ENCODE measurements at regions not wholly inside any gene's neighbourhood (a gene's known extent, or its start where the extent isn't known, plus 50 kb on each side); places are given as distances from the start of the nearest gene placed in this dataset.
"Not testable (repeated sequence)": the region's sequence is repeated elsewhere in the genome, so short reads cannot be mapped to it uniquely, and the experiment has no call there.

- Histone ChIP-seq H3K36me3 (ENCODE audit: control insufficient read depth, insufficient read depth, low read length) (no peaks in the 10 kb centered on the region), H3K27me3 (ENCODE audit: control insufficient read depth, insufficient read depth, low read length) (no peaks in the 10 kb centered on the region), H3K4me3 (ENCODE audit: low read depth, low read length) (no peak overlapping the region)
- no peak for TF ChIP-seq CTCF (IDR thresholded peaks at IDR 0.05; ENCODE audit: insufficient read depth, low read depth, low read length)
- DNase-seq (ENCODE audit: low read depth): no peak
- ChIA-PET POLR2A (no interaction called here), CTCF (no interaction called here)
These were observed 362.4 kb upstream of the HTR2C start for GRCh38 chrX:114221445-114221844.

GRCh38 chrX:114210879-114211278, 373.0 kb upstream of the HTR2C start:
- ChIA-PET CTCF (no interaction called here), POLR2A (no interaction called here)
- Histone ChIP-seq H3K36me3 (ENCODE audit: control insufficient read depth, insufficient read depth, low read length) (no peaks in the 10 kb centered on the region), H3K4me3 (ENCODE audit: low read depth, low read length) (no peak overlapping the region), H3K27me3 (ENCODE audit: control insufficient read depth, insufficient read depth, low read length) (no peaks in the 10 kb centered on the region)
- no peak for TF ChIP-seq CTCF (IDR thresholded peaks at IDR 0.05; ENCODE audit: insufficient read depth, low read depth, low read length)
- no peak for DNase-seq (ENCODE audit: low read depth)

GRCh38 chrX:114201622-114202021, 382.3 kb upstream of the HTR2C start:
- CTCF ChIA-PET: no interaction called here
- no peak for DNase-seq (ENCODE audit: low read depth)
- POLR2A ChIA-PET: no interaction called here
- H3K36me3 ChIP-seq (ENCODE audit: control insufficient read depth, insufficient read depth, low read length): no peaks in the 10 kb centered on the region
- no peak for TF ChIP-seq CTCF (IDR thresholded peaks at IDR 0.05; ENCODE audit: insufficient read depth, low read depth, low read length)
- no peak overlapping the region for H3K4me3 ChIP-seq (ENCODE audit: low read depth, low read length)
- H3K27me3 ChIP-seq (ENCODE audit: control insufficient read depth, insufficient read depth, low read length): no peaks in the 10 kb centered on the region

GRCh38 chrX:114181195-114181594, 402.7 kb upstream of the HTR2C start:
- Histone ChIP-seq H3K4me3 (ENCODE audit: low read depth, low read length) (no peak overlapping the region), H3K36me3 (ENCODE audit: control insufficient read depth, insufficient read depth, low read length) (no peaks in the 10 kb centered on the region), H3K27me3 (ENCODE audit: control insufficient read depth, insufficient read depth, low read length) (no peaks in the 10 kb centered on the region)
- CTCF ChIA-PET: no interaction called here
- DNase-seq (ENCODE audit: low read depth): no peak
- no peak for TF ChIP-seq CTCF (IDR thresholded peaks at IDR 0.05; ENCODE audit: insufficient read depth, low read depth, low read length)
- POLR2A ChIA-PET: no interaction called here

- Histone ChIP-seq H3K36me3 (ENCODE audit: control insufficient read depth, insufficient read depth, low read length) (no peaks in the 10 kb centered on the region), H3K27me3 (ENCODE audit: control insufficient read depth, insufficient read depth, low read length) (no peaks in the 10 kb centered on the region), H3K4me3 (ENCODE audit: low read depth, low read length) (no peak overlapping the region)
- TF ChIP-seq CTCF (IDR thresholded peaks at IDR 0.05; ENCODE audit: insufficient read depth, low read depth, low read length): no peak
- ChIA-PET CTCF (no interaction called here), POLR2A (no interaction called here)
- DNase-seq (ENCODE audit: low read depth): no peak
These were observed 405.8 kb upstream of the HTR2C start for GRCh38 chrX:114178126-114178525.

GRCh38 chrX:114167276-114167675, 416.6 kb upstream of the HTR2C start:
- H3K36me3 ChIP-seq (ENCODE audit: control insufficient read depth, insufficient read depth, low read length); CTCF ChIA-PET; DNase-seq (ENCODE audit: low read depth); H3K27me3 ChIP-seq (ENCODE audit: control insufficient read depth, insufficient read depth, low read length); POLR2A ChIA-PET; H3K4me3 ChIP-seq (ENCODE audit: low read depth, low read length): not testable (repeated sequence)
